ENCODE measurements at regions not wholly inside any gene's neighbourhood (a gene's known extent, or its start where the extent isn't known, plus 50 kb on each side); places are given as distances from the start of the nearest gene placed in this dataset.

DNA sequence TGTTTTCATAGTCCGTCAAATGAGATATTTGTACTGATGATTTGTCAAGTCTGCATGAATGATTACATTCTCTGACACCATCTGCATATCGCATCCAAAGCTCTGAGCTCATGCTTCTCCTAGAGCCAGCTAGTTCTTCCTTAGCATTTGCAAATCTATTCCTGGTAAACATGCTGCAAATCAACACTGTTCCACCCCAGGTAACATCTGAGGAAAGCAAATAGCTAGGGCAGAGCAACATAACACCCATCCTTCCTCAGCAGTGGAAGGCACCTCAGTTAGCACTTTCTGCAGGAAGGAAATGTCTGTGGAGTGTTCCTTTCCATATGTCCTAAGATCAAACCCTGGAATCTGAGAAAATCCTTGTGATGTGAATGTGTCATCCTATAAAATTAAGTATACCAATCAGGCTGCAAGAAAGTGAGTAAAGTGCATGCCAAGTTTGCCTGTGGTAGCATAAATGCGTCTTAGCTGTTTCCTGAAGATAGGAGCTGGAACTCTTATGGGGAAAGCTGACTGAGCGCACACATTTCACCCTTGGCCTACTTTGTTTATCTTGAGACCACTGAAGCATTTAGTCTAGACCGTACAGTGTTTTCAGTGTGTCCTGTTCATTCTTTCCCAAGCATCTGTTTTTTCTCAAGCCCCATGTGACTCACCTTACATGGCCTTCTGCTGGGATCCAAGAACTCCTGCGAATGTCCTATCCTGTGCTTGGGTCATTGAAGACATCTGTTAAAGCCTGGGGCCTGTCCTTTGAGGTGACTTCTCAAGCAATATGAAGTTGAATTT lies 50.9 kb upstream of the STARD4 start:
- Mint-ChIP-seq H3K9me3 (peaks cover 14% of the 10 kb centered on the region), H3K27me3 (peaks cover 10% of the 10 kb centered on the region), H3K36me3 (peaks cover 7% of the 10 kb centered on the region), H3K4me1 (no peaks in the 10 kb centered on the region), H3K27ac (no peak overlapping the region), H3K4me3 (no peak overlapping the region)

GRCh38 chr5:111562561-111562960 lies 50.2 kb upstream of the STARD4 start:
- H3K4me1 Mint-ChIP-seq: no peaks in the 10 kb centered on the region

More at GRCh38 chr5:111562561-111562960, 50.2 kb upstream of the STARD4 start:
- peaks cover 9% of the 10 kb centered on the region for H3K27me3 Mint-ChIP-seq
- H3K36me3 Mint-ChIP-seq: peaks cover 7% of the 10 kb centered on the region
- H3K4me3 Mint-ChIP-seq: no peak overlapping the region
- no peak overlapping the region for H3K27ac Mint-ChIP-seq
- peaks cover 14% of the 10 kb centered on the region for H3K9me3 Mint-ChIP-seq
